OCI-LY7 (cell line): ENCODE measurements at regions not wholly inside any gene's neighbourhood (a gene's known extent, or its start where the extent isn't known, plus 50 kb on each side); places are given as distances from the start of the nearest gene placed in this dataset.

Experiments used
- EZH2phosphoT487 ChIP-seq: fragments of 200-600 bp; sonication (generic); IDR thresholded peaks from 2 replicates; pipeline ENCODE4 v1.6.1; 2018; ENCODE audit warnings: low read depth, borderline replicate concordance, mild to moderate bottlenecking, mixed run types, antibody characterized with exemption, low read length, moderate library complexity, mixed read lengths
- TF ChIP-seq, protein P1 (sequence below): fragments of 200-600 bp; sonication (generic); conservative IDR thresholded peaks from 2 replicates; pipeline ENCODE4 v1.5.1; 2014; ENCODE audit warnings: mild to moderate bottlenecking, antibody characterized with exemption, low read length, moderate library complexity, mixed read lengths

DNA sequence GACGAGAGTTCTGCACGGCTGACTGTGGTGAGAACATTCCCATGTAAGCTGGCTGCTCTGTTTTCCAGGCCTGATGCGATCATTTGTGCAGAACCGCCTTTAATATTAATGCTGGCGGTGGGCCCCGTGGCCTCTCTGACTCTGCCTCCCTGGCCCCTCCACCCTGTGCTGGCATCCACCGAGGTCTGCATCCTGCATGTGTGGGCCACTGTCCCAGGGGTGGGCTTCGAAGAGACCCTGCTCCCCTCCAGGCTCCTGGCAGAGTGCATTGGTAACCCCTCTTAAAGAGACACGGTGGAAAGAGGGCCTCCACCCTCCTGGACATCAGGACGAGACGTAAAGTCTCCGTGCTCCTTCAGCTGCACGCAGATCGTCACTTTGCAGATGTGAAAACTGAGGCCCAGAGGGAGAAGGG is 67.3 kb upstream of the FAM20C start:
- TF ChIP-seq, protein P1, sequence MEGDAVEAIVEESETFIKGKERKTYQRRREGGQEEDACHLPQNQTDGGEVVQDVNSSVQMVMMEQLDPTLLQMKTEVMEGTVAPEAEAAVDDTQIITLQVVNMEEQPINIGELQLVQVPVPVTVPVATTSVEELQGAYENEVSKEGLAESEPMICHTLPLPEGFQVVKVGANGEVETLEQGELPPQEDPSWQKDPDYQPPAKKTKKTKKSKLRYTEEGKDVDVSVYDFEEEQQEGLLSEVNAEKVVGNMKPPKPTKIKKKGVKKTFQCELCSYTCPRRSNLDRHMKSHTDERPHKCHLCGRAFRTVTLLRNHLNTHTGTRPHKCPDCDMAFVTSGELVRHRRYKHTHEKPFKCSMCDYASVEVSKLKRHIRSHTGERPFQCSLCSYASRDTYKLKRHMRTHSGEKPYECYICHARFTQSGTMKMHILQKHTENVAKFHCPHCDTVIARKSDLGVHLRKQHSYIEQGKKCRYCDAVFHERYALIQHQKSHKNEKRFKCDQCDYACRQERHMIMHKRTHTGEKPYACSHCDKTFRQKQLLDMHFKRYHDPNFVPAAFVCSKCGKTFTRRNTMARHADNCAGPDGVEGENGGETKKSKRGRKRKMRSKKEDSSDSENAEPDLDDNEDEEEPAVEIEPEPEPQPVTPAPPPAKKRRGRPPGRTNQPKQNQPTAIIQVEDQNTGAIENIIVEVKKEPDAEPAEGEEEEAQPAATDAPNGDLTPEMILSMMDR, result no peak
- TF ChIP-seq EZH2phosphoT487, result no peak
